GM21576 (cell line): ENCODE measurements at regions not wholly inside any gene's neighbourhood (a gene's known extent, or its start where the extent isn't known, plus 50 kb on each side); places are given as distances from the start of the nearest gene placed in this dataset.

Experiments
- ATAC-seq: cut with Tn5 transposase; IDR thresholded peaks from one replicate; pipeline ENCODE4 v1.9.1; 2021; ENCODE audit warnings: mild to moderate bottlenecking, moderate library complexity; ENCODE audit not compliant: unreplicated experiment

DNA sequence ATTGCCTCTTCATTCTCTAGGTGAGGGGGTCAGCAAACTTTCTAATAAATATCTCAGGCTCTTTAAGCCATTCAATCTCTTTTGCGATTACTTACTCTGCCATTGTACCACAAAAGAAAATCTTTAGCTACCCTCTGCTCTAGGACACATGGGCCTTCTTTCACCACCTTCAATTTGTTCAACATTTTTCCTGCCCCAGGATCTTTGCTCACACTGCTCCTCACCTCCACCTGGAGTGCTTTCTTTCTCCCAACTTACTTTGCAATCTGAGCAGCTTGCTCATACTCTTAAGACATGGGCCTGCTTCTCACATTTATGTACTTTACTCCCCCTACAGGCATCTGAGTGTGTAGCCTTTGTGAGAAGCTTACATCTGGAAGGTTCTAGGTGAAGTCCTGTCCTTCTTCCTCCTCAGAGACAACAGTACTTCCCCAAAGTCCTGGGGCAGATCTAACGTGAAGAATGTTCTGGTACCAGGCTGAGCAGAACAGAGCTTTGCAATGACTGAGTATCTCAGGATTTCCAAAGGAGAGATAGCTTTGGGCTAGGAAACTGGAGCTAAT is 55.0 kb upstream of the PRDM5 start:
- ATAC-seq: peak; percentile 85

DNA sequence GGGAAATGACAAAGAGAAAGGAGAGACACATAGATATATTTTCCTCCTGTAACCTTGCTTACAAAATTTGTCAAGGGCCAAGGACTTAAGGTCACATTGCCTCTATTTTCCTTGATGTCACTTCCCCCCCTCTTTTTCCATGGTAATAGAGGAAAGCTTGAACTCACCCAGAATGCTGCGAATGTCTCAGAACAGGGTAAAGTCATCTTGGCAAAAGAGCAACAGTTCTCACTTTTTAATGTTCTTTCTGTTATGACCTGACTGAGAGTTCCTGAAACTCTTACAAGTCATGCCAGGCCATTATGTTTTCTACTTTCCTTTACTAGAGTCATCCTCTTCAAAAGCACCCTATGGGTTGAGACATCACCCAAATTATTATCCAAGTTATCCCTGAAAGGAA is 50.7 kb upstream of the PRDM5 start:
- no peak for ATAC-seq
